HEK293 (cell line): ENCODE measurements at regions not wholly inside any gene's neighbourhood (a gene's known extent, or its start where the extent isn't known, plus 50 kb on each side); places are given as distances from the start of the nearest gene placed in this dataset.

Experiments
- CTCF ChIP-seq: fragments of 450-650 bp; formaldehyde crosslinking; IDR thresholded peaks from 2 replicates; pipeline ENCODE4 v1.5.1; 2016; ENCODE audit warnings: missing biosample characterization, missing genetic modification characterization
- ELK4 ChIP-seq: IDR thresholded peaks from 2 replicates; pipeline ENCODE4 v1.6.1; 2011; ENCODE audit warnings: mild to moderate bottlenecking, low read depth, low read length, borderline replicate concordance
- PRDM1 ChIP-seq: fragments of 450-650 bp; formaldehyde crosslinking; IDR thresholded peaks from 2 replicates; pipeline ENCODE4; 2016; ENCODE audit warnings: missing biosample characterization, missing genetic modification characterization
- PRDM10 ChIP-seq: fragments of 450-650 bp; formaldehyde crosslinking; IDR thresholded peaks from 2 replicates; pipeline ENCODE4 v1.5.1; 2016; ENCODE audit warnings: missing biosample characterization, missing genetic modification characterization
- REST ChIP-seq: fragments of 450-650 bp; formaldehyde crosslinking; IDR thresholded peaks from 2 replicates; pipeline ENCODE4 v1.5.1; 2016; ENCODE audit warnings: missing biosample characterization, missing genetic modification characterization
- ZBTB1 ChIP-seq: fragments of 450-650 bp; formaldehyde crosslinking; IDR thresholded peaks from 2 replicates; pipeline ENCODE4 v1.5.1; 2016; ENCODE audit warnings: missing biosample characterization, missing genetic modification characterization
- ZBTB10 ChIP-seq: fragments of 450-650 bp; formaldehyde crosslinking; IDR thresholded peaks from 2 replicates; pipeline ENCODE4 v1.5.1; 2016; ENCODE audit warnings: missing biosample characterization, missing genetic modification characterization
- ZBTB21 ChIP-seq: fragments of 450-650 bp; formaldehyde crosslinking; IDR thresholded peaks from 2 replicates; pipeline ENCODE4 v1.5.1; 2017; ENCODE audit warnings: missing biosample characterization, missing genetic modification characterization
- ZBTB49 ChIP-seq: fragments of 450-650 bp; formaldehyde crosslinking; IDR thresholded peaks from 2 replicates; pipeline ENCODE4 v1.5.1; 2016; ENCODE audit warnings: missing biosample characterization, missing genetic modification characterization, low read depth
- ZNF202 ChIP-seq: fragments of 450-650 bp; formaldehyde crosslinking; IDR thresholded peaks from 2 replicates; pipeline ENCODE4 v1.5.1; 2016; ENCODE audit warnings: missing biosample characterization, missing genetic modification characterization, borderline replicate concordance
- ZNF280C ChIP-seq: fragments of 450-650 bp; formaldehyde crosslinking; IDR thresholded peaks from 2 replicates; pipeline ENCODE4 v1.5.1; 2016; ENCODE audit warnings: missing biosample characterization, missing genetic modification characterization
- ZSCAN5A ChIP-seq: fragments of 450-650 bp; formaldehyde crosslinking; IDR thresholded peaks from 2 replicates; pipeline ENCODE4 v1.5.1; 2016; ENCODE audit warnings: missing biosample characterization, missing genetic modification characterization

- no peak for TF ChIP-seq ZSCAN5A (tag by site-specific recombination)
- no peak for TF ChIP-seq CTCF (tag by site-specific recombination)
- TF ChIP-seq ELK4, result no peak
- TF ChIP-seq ZBTB21 (tag by site-specific recombination), result no peak
- TF ChIP-seq PRDM1, result no peak
- TF ChIP-seq ZBTB49 (tag by site-specific recombination), result no peak
- no peak for TF ChIP-seq PRDM10 (tag by site-specific recombination)
- TF ChIP-seq ZBTB1 (tag by site-specific recombination), result no peak
- no peak for TF ChIP-seq ZBTB10 (tag by site-specific recombination)
- TF ChIP-seq REST, result no peak
- no peak for TF ChIP-seq ZNF202 (tag by site-specific recombination)
- no peak for TF ChIP-seq ZNF280C
These were observed 379.8 kb downstream of the VPS13C start for GRCh38 chr15:61680260-61681037.
